ENCODE measurements at regions not wholly inside any gene's neighbourhood (a gene's known extent, or its start where the extent isn't known, plus 50 kb on each side); places are given as distances from the start of the nearest gene placed in this dataset.

DNA sequence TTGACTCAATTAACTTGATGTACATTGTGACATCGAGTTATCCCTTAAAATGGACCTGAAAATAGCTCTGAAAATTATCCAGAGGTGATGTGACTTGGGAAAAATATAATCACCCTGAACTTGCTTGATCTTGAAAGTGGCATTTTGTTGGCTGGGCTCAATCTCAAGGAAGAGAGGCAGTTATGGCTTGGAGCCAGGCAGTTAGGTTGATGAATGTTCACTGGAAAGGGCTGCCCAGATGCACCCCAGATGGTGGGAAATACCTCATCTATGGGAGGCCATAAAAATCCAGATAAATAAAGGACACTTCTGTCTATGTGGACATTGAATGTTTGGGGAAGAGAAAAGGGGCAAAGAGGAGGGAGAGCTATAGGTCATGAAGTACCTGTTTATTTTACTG is 55.7 kb upstream of the OR5AN1 start:
- TF ChIP-seq, protein P1, sequence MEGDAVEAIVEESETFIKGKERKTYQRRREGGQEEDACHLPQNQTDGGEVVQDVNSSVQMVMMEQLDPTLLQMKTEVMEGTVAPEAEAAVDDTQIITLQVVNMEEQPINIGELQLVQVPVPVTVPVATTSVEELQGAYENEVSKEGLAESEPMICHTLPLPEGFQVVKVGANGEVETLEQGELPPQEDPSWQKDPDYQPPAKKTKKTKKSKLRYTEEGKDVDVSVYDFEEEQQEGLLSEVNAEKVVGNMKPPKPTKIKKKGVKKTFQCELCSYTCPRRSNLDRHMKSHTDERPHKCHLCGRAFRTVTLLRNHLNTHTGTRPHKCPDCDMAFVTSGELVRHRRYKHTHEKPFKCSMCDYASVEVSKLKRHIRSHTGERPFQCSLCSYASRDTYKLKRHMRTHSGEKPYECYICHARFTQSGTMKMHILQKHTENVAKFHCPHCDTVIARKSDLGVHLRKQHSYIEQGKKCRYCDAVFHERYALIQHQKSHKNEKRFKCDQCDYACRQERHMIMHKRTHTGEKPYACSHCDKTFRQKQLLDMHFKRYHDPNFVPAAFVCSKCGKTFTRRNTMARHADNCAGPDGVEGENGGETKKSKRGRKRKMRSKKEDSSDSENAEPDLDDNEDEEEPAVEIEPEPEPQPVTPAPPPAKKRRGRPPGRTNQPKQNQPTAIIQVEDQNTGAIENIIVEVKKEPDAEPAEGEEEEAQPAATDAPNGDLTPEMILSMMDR (IDR thresholded peaks at IDR 0.05), result no peak
- TF ChIP-seq POLR2A (IDR thresholded peaks at IDR 0.05), result no peak
